ENCODE measurements at regions not wholly inside any gene's neighbourhood (a gene's known extent, or its start where the extent isn't known, plus 50 kb on each side); places are given as distances from the start of the nearest gene placed in this dataset.

- DNase-seq = no peak
- WGBS, 2 donors = 63 to 71% methylated on average over 8 to 9 of the region's 9 CpGs
- H3K27me3 ChIP-seq = peaks cover 0 to 3% (median 0%) of the 10 kb centered on the region in 4 donors
- no peak overlapping the region for H3K27ac ChIP-seq
- no peak for TF ChIP-seq CTCF (IDR thresholded peaks at IDR 0.05)
- TF ChIP-seq POLR2A (IDR thresholded peaks at IDR 0.05) = no peak
- no peaks in the 10 kb centered on the region for H3K36me3 ChIP-seq
- intact Hi-C loops (cut with DNase I) = no loop called here
- no peak overlapping the region for H3K4me3 ChIP-seq
- H3K9me3 ChIP-seq = no peaks in the 10 kb centered on the region
- no peaks in the 10 kb centered on the region for H3K4me1 ChIP-seq
These were observed 282.6 kb upstream of the IRX3 start for GRCh38 chr16:54568906-54569807.

GRCh38 chr16:54564841-54565240 lies 278.3 kb upstream of the IRX3 start:
- Histone ChIP-seq H3K9me3 (no peaks in the 10 kb centered on the region), H3K27ac (no peak overlapping the region), H3K36me3 (no peaks in the 10 kb centered on the region), H3K4me1 (no peaks in the 10 kb centered on the region), H3K27me3 (peaks cover 0 to 6% (median 0%) of the 10 kb centered on the region in 4 donors), H3K4me3 (no peak overlapping the region)
- intact Hi-C loops (cut with DNase I) = no loop called here
- TF ChIP-seq POLR2A (IDR thresholded peaks at IDR 0.05) = no peak
- no peak for TF ChIP-seq CTCF (IDR thresholded peaks at IDR 0.05)
- 60 to 68% methylated on average over 4 of the region's 4 CpGs for WGBS, 2 donors
- DNase-seq = no peak

- Histone ChIP-seq H3K4me1 (no peaks in the 10 kb centered on the region), H3K9me3 (no peaks in the 10 kb centered on the region), H3K4me3 (no peak overlapping the region), H3K27ac (no peak overlapping the region), H3K36me3 (no peaks in the 10 kb centered on the region), H3K27me3 (peaks cover 0 to 16% (median 0%) of the 10 kb centered on the region in 4 donors)
- intact Hi-C loops (cut with DNase I) = no loop called here
- WGBS, 2 donors = 55 to 68% methylated on average over 2 to 3 of the region's 3 CpGs
- no peak for DNase-seq
- TF ChIP-seq CTCF (IDR thresholded peaks at IDR 0.05) (no peak), POLR2A (IDR thresholded peaks at IDR 0.05) (no peak)
These were observed 268.0 kb upstream of the IRX3 start for GRCh38 chr16:54554581-54554980.

GRCh38 chr16:54548281-54548680 lies 261.7 kb upstream of the IRX3 start:
- Histone ChIP-seq H3K36me3 (no peaks in the 10 kb centered on the region), H3K4me1 (peaks cover 0 to 11% (median 0%) of the 10 kb centered on the region in 3 donors), H3K4me3 (no peak overlapping the region), H3K27me3 (peaks cover 0 to 58% (median 0%) of the 10 kb centered on the region in 4 donors), H3K9me3 (no peaks in the 10 kb centered on the region), H3K27ac (no peak overlapping the region)
- no peak for DNase-seq
- TF ChIP-seq CTCF (IDR thresholded peaks at IDR 0.05) (no peak), POLR2A (IDR thresholded peaks at IDR 0.05) (no peak)
- intact Hi-C loops (cut with DNase I) = no loop called here
- 85 to 92% methylated on average over 7 of the region's 7 CpGs for WGBS, 2 donors

GRCh38 chr16:54547052-54547451 lies 260.5 kb upstream of the IRX3 start:
- TF ChIP-seq CTCF (IDR thresholded peaks at IDR 0.05) (no peak), POLR2A (IDR thresholded peaks at IDR 0.05) (no peak)
- no peak for DNase-seq
- peaks cover 0 to 53% (median 0%) of the 10 kb centered on the region in 4 donors for H3K27me3 ChIP-seq
- intact Hi-C loops (cut with DNase I) = no loop called here
- no peaks in the 10 kb centered on the region for H3K36me3 ChIP-seq
- H3K4me1 ChIP-seq = peaks cover 0 to 11% (median 0%) of the 10 kb centered on the region in 3 donors
- H3K9me3 ChIP-seq = no peaks in the 10 kb centered on the region
- H3K27ac ChIP-seq = no peak overlapping the region
- H3K4me3 ChIP-seq = no peak overlapping the region
- 77 to 89% methylated on average over 4 of the region's 4 CpGs for WGBS, 2 donors
